Panc1 (cell line): ENCODE measurements at regions not wholly inside any gene's neighbourhood (a gene's known extent, or its start where the extent isn't known, plus 50 kb on each side); places are given as distances from the start of the nearest gene placed in this dataset.

Source experiments
- ATAC-seq: fragments of 200-7000 bp; cut with Tn5 transposase; 2 replicates; pipeline ENCODE4 v1.9.1; 2020; ENCODE audit warnings: mild to moderate bottlenecking, moderate library complexity
- BruUV-seq: library from RNA; stranded (reverse); fragments of 400-500 nt; replicated peaks from 2 replicates; lab custom pipeline; 2021; lab: Mats Ljungman, UMichigan
- CTCF ChIA-PET: fragments of 300-600 bp; sonication (Branson Sonifier 250); formaldehyde crosslinking; loops from one replicate; lab custom pipeline; 2022; ENCODE audit warnings: antibody characterized with exemption; lab: Charles Lee
- POLR2A ChIA-PET: fragments of 300-600 bp; sonication (Branson Sonifier 250); formaldehyde crosslinking; loops from one replicate; lab custom pipeline; 2022; ENCODE audit warnings: antibody characterized with exemption; lab: Charles Lee
- DNase-seq: peaks from one replicate; pipeline ENCODE4 v3.0.0-alpha.2; 2010; ENCODE audit warnings: low read depth, low spot score
- H3K27ac ChIP-seq: 2 replicates; pipeline ENCODE4 v1.5.1; 2011; ENCODE audit warnings: mild to moderate bottlenecking, low read length, inconsistent platforms
- H3K27me3 ChIP-seq: fragments of 200-500 bp; sonication (Bioruptor generic); 2 replicates; pipeline ENCODE4 v1.6.0; 2014; ENCODE audit warnings: low read length, inconsistent platforms; ENCODE audit not compliant: control insufficient read depth, insufficient read depth
- H3K36me3 ChIP-seq: fragments of 200-500 bp; sonication (Bioruptor generic); 2 replicates; pipeline ENCODE4 v1.5.1; 2014; ENCODE audit warnings: inconsistent platforms, mild to moderate bottlenecking, low read length, moderate library complexity; ENCODE audit not compliant: control insufficient read depth, insufficient read depth
- H3K4me1 ChIP-seq: 2 replicates; pipeline ENCODE4 v1.5.1; 2011; ENCODE audit warnings: inconsistent platforms, mild to moderate bottlenecking, low read length, moderate library complexity; ENCODE audit not compliant: control insufficient read depth, insufficient read depth
- H3K4me3 ChIP-seq, 2 experiments: 2 replicates each; pipeline ENCODE4 v1.5.1; 2011 to 2012; ENCODE audit warnings: low read depth in 2 of 2, low read length in 2 of 2, mild to moderate bottlenecking in 2 of 2, inconsistent platforms in 1 of 2, moderate library complexity in 1 of 2
- H3K9me3 ChIP-seq: fragments of 200-500 bp; sonication (Bioruptor generic); 2 replicates; pipeline ENCODE4 v1.5.1; 2014; ENCODE audit warnings: low read depth, mild to moderate bottlenecking, inconsistent platforms, low read length, moderate library complexity; ENCODE audit not compliant: control insufficient read depth, insufficient read depth
- POLR2AphosphoS5 ChIP-seq: IDR thresholded peaks from 2 replicates; pipeline ENCODE4 v1.6.1; 2012; ENCODE audit warnings: mild to moderate bottlenecking, low read depth, low read length, moderate library complexity
- SIN3A ChIP-seq: IDR thresholded peaks from 2 replicates; pipeline ENCODE4 v1.6.1; 2012; ENCODE audit warnings: low read depth, mild to moderate bottlenecking, low read length, moderate library complexity, borderline replicate concordance; ENCODE audit not compliant: insufficient read depth
- TCF7L2 ChIP-seq: IDR thresholded peaks from 2 replicates; pipeline ENCODE4 v1.6.1; 2011; ENCODE audit warnings: mild to moderate bottlenecking, low read depth, low read length, inconsistent platforms
- in situ Hi-C: cut with HindIII; loops from 2 replicates; pipeline ENCODE4 v1.10.0; 2016; ENCODE audit warnings: low sequenced_read_pairs, low pct_unique_long_range_greater_than_20kb
- intact Hi-C: fragments of 100-400 bp; cut with micrococcal nuclease; formaldehyde crosslinking; loops from one replicate; pipeline ENCODE4 v1.10.0; 2022; ENCODE audit not compliant: unreplicated experiment
- TF ChIP-seq, protein P1 (sequence below), 2 experiments: IDR thresholded peaks; 2 replicates each; pipeline ENCODE4 v1.6.1; 2011 to 2012; ENCODE audit warnings: low read depth in 2 of 2, control low read depth in 1 of 2, low read length in 1 of 2, mild to moderate bottlenecking in 1 of 2, moderate library complexity in 1 of 2; ENCODE audit not compliant: insufficient read depth in 1 of 2
- TF ChIP-seq, protein P2 (sequence below): fragments of 450-650 bp; IDR thresholded peaks from 2 replicates; pipeline ENCODE4 v1.5.1; 2017; ENCODE audit warnings: mild to moderate bottlenecking

DNA sequence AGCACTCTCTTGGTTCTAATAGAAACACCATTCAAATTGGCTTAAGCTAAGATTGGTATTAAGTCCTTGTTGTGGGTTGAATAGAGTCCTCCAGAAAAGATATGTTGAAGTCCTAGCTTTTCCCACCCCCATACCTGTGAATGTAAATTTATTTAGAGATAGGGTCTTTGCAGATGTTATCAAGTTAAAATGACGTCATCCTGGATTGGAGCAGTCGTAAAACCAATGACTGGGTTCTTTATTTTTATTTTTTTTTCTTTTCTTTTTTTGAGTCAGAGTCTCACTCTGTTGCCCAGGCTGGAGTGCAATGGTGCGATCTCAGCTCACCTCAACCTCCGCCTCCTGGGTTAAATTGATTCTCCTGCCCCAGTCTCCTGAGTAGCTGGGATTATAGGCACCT, 658.6 kb upstream of the RBFOX1 start:
- ChIA-PET POLR2A (no interaction called here), CTCF (interaction anchor here (0.5 kb wide), 1 partner anchor 188 kb away, joined by 3 read pairs; no protein-coding TSS in a partner anchor)
- Histone ChIP-seq H3K36me3 (no peaks in the 10 kb centered on the region), H3K9me3 (no peaks in the 10 kb centered on the region), H3K4me1 (no peaks in the 10 kb centered on the region), H3K4me3 (no peak overlapping the region), H3K27ac (no peak overlapping the region), H3K27me3 (no peaks in the 10 kb centered on the region)
- BruUV-seq, result no TSS peak
- in situ Hi-C loops, result no loop called here
- ATAC-seq (no peak), DNase-seq (no peak)
- TF ChIP-seq, protein P1, sequence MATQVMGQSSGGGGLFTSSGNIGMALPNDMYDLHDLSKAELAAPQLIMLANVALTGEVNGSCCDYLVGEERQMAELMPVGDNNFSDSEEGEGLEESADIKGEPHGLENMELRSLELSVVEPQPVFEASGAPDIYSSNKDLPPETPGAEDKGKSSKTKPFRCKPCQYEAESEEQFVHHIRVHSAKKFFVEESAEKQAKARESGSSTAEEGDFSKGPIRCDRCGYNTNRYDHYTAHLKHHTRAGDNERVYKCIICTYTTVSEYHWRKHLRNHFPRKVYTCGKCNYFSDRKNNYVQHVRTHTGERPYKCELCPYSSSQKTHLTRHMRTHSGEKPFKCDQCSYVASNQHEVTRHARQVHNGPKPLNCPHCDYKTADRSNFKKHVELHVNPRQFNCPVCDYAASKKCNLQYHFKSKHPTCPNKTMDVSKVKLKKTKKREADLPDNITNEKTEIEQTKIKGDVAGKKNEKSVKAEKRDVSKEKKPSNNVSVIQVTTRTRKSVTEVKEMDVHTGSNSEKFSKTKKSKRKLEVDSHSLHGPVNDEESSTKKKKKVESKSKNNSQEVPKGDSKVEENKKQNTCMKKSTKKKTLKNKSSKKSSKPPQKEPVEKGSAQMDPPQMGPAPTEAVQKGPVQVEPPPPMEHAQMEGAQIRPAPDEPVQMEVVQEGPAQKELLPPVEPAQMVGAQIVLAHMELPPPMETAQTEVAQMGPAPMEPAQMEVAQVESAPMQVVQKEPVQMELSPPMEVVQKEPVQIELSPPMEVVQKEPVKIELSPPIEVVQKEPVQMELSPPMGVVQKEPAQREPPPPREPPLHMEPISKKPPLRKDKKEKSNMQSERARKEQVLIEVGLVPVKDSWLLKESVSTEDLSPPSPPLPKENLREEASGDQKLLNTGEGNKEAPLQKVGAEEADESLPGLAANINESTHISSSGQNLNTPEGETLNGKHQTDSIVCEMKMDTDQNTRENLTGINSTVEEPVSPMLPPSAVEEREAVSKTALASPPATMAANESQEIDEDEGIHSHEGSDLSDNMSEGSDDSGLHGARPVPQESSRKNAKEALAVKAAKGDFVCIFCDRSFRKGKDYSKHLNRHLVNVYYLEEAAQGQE (IDR thresholded peaks at IDR 0.05; ENCODE audit: insufficient read depth in 1 of 2, low read depth in 2 of 2, low read length in 1 of 2), result no peak
- no peak for TF ChIP-seq SIN3A
- TF ChIP-seq POLR2AphosphoS5, result no peak
- no peak for TF ChIP-seq TCF7L2
- TF ChIP-seq, protein P2, sequence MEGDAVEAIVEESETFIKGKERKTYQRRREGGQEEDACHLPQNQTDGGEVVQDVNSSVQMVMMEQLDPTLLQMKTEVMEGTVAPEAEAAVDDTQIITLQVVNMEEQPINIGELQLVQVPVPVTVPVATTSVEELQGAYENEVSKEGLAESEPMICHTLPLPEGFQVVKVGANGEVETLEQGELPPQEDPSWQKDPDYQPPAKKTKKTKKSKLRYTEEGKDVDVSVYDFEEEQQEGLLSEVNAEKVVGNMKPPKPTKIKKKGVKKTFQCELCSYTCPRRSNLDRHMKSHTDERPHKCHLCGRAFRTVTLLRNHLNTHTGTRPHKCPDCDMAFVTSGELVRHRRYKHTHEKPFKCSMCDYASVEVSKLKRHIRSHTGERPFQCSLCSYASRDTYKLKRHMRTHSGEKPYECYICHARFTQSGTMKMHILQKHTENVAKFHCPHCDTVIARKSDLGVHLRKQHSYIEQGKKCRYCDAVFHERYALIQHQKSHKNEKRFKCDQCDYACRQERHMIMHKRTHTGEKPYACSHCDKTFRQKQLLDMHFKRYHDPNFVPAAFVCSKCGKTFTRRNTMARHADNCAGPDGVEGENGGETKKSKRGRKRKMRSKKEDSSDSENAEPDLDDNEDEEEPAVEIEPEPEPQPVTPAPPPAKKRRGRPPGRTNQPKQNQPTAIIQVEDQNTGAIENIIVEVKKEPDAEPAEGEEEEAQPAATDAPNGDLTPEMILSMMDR, result no peak
- intact Hi-C loops, result no loop called here

DNA sequence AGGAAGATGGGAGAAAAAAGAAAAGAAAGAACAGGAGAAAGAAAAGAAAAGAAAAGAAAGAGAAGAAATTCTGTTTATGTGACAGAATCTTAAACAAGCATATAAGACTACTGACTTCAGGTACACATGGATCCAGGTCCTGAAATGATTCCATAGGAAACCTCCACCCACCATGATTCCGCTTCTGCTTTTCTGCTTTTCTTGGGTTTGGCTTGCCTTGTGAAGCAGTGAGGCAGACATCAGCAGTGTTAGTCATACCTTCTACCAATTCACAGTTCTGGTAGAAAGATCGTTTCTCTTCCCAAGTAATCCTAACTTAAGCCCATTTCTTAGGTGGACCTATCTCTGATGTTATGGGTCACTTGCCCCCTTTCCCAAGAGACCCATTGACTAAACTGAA, 660.1 kb upstream of the RBFOX1 start:
- H3K27me3 ChIP-seq, result no peaks in the 10 kb centered on the region
- ATAC-seq, result no peak
- no peak for DNase-seq
- no peak overlapping the region for H3K4me3 ChIP-seq
- H3K27ac ChIP-seq, result no peak overlapping the region
- no peaks in the 10 kb centered on the region for H3K4me1 ChIP-seq
- ChIA-PET CTCF (no interaction called here), POLR2A (no interaction called here)
- H3K9me3 ChIP-seq, result no peaks in the 10 kb centered on the region
- TF ChIP-seq, protein P2, result no peak
- TF ChIP-seq, protein P1 (IDR thresholded peaks at IDR 0.05; ENCODE audit: insufficient read depth in 1 of 2, low read depth in 2 of 2, low read length in 1 of 2), result no peak
- no peak for TF ChIP-seq SIN3A
- no peak for TF ChIP-seq POLR2AphosphoS5
- no peak for TF ChIP-seq TCF7L2
- intact Hi-C loops (no loop called here), in situ Hi-C loops (no loop called here)
- no TSS peak for BruUV-seq
- H3K36me3 ChIP-seq, result no peaks in the 10 kb centered on the region
